ENCODE measurements at regions not wholly inside any gene's neighbourhood (a gene's known extent, or its start where the extent isn't known, plus 50 kb on each side); places are given as distances from the start of the nearest gene placed in this dataset.
"Not testable (repeated sequence)": the region's sequence is repeated elsewhere in the genome, so short reads cannot be mapped to it uniquely, and the experiment has no call there.

GRCh38 chr2:8430628-8431027, 251.2 kb upstream of the ID2 start:
- DNase-seq, result no peak

- DNase-seq, result no peak
Measured at GRCh38 chr2:8431446-8432125, 250.3 kb upstream of the ID2 start.

GRCh38 chr2:8432706-8433336, 249.0 kb upstream of the ID2 start:
- no peak for DNase-seq

- no peak for DNase-seq
Measured at GRCh38 chr2:8433390-8433789, 248.5 kb upstream of the ID2 start.

- no peak for DNase-seq
Measured at GRCh38 chr2:8435608-8436007, 246.2 kb upstream of the ID2 start.

- DNase-seq, result no peak
Measured at GRCh38 chr2:8436585-8436984, 245.3 kb upstream of the ID2 start.

GRCh38 chr2:8437228-8437948, 244.5 kb upstream of the ID2 start:
- DNase-seq, result no peak

GRCh38 chr2:8437949-8438400, 243.9 kb upstream of the ID2 start:
- DNase-seq, result no peak

- DNase-seq, result no peak
Measured at GRCh38 chr2:8438476-8438875, 243.4 kb upstream of the ID2 start.

- DNase-seq, result no peak
Measured at GRCh38 chr2:8438996-8439395, 242.9 kb upstream of the ID2 start.

- no peak for DNase-seq
Measured at GRCh38 chr2:8440029-8440778, 241.7 kb upstream of the ID2 start.

GRCh38 chr2:8441371-8441770, 240.5 kb upstream of the ID2 start:
- DNase-seq, result no peak

GRCh38 chr2:8441986-8442385, 239.9 kb upstream of the ID2 start:
- no peak for DNase-seq

GRCh38 chr2:8442833-8443486, 238.9 kb upstream of the ID2 start:
- DNase-seq, result no peak

GRCh38 chr2:8445580-8445979, 236.3 kb upstream of the ID2 start:
- no peak for DNase-seq

GRCh38 chr2:8446751-8447150, 235.1 kb upstream of the ID2 start:
- DNase-seq, result not testable (repeated sequence)

GRCh38 chr2:8447610-8448221, 234.1 kb upstream of the ID2 start:
- DNase-seq, result no peak

- DNase-seq, result no peak
Measured at GRCh38 chr2:8448824-8449556, 232.9 kb upstream of the ID2 start.

GRCh38 chr2:8451273-8451672, 230.6 kb upstream of the ID2 start:
- DNase-seq, result no peak

- no peak for DNase-seq
Measured at GRCh38 chr2:8452296-8452695, 229.6 kb upstream of the ID2 start.

All from activated T-cell treated with anti-CD3 and anti-CD28 coated beads, Interleukin-2, amount 50 U/mL, for 1 hour (primary cell).